Uterus (tissue), 2 donors: ENCODE measurements at regions not wholly inside any gene's neighbourhood (a gene's known extent, or its start where the extent isn't known, plus 50 kb on each side); places are given as distances from the start of the nearest gene placed in this dataset.

Experiments
- POLR2A ChIP-seq, 2 donors: fragments of 450-650 bp; IDR thresholded peaks; one replicate each; pipeline ENCODE4 v1.6.1; 2016; ENCODE audit warnings: antibody characterized with exemption in 2 of 2, mild to moderate bottlenecking in 1 of 2, moderate library complexity in 1 of 2
- TF ChIP-seq, protein P1 (sequence below), 4 experiments: fragments of 200-600 bp in 2 of 4; fragments of 450-650 bp in 2 of 4; sonication (generic) in 2 of 4; IDR thresholded peaks; one replicate each; pipeline ENCODE4 v1.5.1; 2016 to 2019; ENCODE audit warnings: antibody characterized with exemption in 4 of 4, mild to moderate bottlenecking in 2 of 4, moderate library complexity in 1 of 4

DNA sequence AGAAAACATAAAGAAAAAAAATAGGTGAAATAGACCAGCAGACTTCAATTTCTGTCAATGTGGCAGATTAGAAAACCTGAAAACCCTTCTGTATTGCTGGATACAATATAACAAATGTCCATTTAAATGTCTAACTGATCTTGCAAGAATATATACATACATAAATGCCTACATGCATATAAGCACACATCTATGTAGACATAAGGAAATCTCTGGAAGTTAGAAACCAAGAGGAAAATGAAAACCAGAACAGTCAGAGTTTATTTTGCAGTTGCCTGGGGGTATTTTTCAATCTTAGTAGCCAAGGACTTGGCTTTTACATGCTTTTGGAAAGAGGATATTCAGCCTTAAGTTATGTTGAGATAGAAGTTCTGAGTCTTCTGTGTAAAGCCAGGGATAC lies 184.0 kb downstream of the RPS12 start:
- TF ChIP-seq, protein P1, sequence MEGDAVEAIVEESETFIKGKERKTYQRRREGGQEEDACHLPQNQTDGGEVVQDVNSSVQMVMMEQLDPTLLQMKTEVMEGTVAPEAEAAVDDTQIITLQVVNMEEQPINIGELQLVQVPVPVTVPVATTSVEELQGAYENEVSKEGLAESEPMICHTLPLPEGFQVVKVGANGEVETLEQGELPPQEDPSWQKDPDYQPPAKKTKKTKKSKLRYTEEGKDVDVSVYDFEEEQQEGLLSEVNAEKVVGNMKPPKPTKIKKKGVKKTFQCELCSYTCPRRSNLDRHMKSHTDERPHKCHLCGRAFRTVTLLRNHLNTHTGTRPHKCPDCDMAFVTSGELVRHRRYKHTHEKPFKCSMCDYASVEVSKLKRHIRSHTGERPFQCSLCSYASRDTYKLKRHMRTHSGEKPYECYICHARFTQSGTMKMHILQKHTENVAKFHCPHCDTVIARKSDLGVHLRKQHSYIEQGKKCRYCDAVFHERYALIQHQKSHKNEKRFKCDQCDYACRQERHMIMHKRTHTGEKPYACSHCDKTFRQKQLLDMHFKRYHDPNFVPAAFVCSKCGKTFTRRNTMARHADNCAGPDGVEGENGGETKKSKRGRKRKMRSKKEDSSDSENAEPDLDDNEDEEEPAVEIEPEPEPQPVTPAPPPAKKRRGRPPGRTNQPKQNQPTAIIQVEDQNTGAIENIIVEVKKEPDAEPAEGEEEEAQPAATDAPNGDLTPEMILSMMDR (IDR thresholded peaks at IDR 0.05): no peak
- no peak for TF ChIP-seq POLR2A (IDR thresholded peaks at IDR 0.05)
